ENCODE measurements at regions not wholly inside any gene's neighbourhood (a gene's known extent, or its start where the extent isn't known, plus 50 kb on each side); places are given as distances from the start of the nearest gene placed in this dataset.

- no peak for TF ChIP-seq CTCF (IDR thresholded peaks at IDR 0.05; ENCODE audit: insufficient read depth, low read length, poor library complexity, severe bottlenecking)
- no peak for TF ChIP-seq EZH2phosphoT487 (conservative IDR thresholded peaks at IDR 0.05; ENCODE audit: low read length)
These were observed 79.0 kb upstream of the ODAD2 start for GRCh38 chr10:28077889-28078288.
